HG02884 (cell line): ENCODE measurements at regions not wholly inside any gene's neighbourhood (a gene's known extent, or its start where the extent isn't known, plus 50 kb on each side); places are given as distances from the start of the nearest gene placed in this dataset.

Experiments used
- ATAC-seq: cut with Tn5 transposase; IDR thresholded peaks from one replicate; pipeline ENCODE4 v1.9.1; 2021; ENCODE audit warnings: mild to moderate bottlenecking, moderate library complexity; ENCODE audit not compliant: unreplicated experiment

DNA sequence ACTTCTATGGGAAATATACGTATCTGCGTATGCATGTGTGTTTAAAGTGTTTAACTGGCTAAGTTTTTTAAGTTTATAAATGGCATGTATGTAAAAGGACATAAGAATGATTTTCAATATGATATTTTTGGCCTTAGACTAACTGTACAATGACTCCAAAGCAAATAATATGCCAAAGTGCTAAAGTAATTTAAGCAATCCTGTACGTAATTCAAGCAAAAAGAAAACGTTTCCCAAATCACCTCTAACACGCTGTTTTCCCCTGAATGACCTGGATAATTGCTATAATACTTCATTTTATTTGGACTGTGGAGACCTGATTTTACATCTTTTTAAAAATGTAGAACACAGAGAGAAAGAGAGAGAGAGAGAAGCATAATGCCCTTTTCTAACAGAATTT is 183.0 kb upstream of the HAND2 start:
- no peak for ATAC-seq

DNA sequence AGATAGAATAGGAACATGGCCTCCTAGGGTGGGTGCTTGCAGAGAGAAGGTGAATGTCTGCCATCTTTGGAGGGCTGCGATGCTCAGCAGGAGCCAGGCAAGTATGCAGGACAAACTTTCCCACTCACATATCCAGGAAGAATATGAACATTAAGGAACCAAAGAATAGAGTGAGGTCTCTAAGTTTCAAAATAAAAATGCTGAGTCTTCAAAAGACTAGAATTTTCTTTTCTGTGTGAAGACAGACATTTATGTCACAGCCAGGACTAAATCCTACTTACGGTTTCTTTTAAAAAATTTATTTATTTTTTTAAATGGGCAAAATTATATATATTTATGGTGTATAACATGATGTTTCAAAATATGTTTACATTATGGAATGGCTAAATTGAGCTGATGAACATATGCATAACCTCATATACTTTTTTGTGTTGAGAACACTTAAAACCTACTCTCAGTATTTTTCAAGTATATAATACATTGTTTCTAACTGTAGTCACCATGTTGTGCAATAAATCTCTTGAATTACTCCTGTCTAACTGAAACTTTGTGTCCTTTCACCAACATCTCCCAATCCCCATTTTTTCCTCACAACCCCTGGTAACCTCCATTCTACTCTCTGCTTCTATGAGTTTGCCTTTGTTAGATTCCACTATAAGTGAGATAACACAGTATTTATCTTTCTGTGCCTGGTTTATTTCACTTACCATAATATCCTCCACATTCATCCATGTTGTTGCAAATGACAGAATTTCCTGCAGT is 177.8 kb upstream of the HAND2 start:
- ATAC-seq = no peak

DNA sequence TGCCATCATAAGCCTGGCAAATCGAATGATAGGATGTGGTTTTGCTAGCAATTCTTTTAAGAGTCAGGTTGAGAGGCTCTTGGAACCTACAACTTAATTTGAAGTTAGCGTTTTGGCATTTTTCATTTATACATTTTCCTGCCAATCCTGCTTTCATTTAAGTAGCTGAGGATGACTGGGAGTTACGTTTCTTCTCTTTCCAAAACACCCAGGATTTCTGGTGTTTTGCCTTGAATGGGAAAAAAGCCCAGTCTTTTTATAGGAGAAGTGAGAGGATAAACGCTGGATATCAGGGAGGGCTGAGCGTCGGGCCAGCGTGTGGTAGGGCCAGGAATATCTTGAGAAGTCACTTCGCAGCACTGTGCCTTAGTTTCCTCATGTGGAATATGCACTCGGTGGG is 174.2 kb upstream of the HAND2 start:
- no peak for ATAC-seq

DNA sequence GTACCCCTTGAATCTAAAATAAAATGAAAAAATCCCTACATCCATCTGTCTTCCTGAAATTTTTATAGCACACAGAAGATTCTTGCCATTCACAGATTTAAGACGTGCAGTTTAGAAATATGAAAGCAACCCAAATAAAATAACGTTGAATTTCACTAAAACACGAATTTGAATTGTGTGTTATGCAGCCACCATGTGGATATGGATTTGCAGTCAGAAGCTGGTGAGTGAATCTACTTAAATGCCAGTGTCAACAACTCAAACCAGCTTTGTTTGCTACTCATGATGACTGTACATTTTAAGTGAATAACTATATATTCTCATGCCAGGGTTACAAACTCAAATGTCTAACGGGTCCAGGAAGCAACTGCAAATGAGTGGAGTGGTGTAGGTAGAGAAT is 173.0 kb upstream of the HAND2 start:
- no peak for ATAC-seq

DNA sequence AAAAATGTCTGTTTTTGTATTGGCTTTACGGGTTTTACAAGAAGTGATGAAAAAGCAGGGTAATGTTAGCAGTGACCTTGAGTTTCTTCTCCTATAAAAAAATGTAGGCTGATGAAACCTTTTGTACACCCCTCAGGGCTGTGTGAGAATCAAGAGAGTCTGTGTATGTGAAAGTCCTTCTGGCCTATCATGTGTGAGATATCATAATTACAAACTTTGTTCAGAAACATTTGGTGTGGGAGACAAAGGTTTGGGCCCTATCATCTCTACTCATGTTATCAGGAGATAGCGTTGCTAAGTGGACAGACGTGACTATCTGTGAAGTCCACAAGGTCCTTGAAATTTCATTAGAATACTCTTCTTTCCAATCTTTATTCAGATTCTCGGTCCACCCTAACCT is 170.6 kb upstream of the HAND2 start:
- no peak for ATAC-seq

DNA sequence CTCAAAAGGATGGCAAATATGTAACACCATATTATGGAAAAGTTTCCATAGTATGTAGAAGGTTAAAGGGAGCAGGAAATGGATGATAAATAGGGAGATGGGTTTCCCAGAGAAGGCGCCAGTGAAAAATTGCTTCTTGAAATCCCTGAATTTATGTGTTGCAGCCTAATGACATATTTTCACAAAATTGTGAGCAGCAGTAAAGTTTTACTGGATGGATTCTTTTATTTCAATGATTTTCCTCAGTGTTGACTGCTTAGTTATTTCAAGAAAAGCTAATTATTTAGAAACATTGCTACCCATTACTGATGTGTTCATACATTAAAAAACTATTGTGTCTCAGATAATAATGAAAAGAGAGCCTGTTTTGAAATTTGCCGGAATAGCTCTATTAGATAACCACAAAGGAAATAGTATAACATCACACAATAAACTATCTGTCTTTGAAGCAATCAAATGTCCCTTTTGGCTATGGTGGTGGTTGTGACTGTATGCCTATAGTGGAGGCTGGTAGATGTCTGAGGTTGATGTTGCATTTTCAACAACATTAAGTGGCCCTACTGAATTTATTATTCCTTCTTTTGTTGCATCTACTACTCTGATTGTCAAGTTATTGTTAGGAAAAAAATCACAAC is 169.9 kb upstream of the HAND2 start:
- ATAC-seq = no peak

DNA sequence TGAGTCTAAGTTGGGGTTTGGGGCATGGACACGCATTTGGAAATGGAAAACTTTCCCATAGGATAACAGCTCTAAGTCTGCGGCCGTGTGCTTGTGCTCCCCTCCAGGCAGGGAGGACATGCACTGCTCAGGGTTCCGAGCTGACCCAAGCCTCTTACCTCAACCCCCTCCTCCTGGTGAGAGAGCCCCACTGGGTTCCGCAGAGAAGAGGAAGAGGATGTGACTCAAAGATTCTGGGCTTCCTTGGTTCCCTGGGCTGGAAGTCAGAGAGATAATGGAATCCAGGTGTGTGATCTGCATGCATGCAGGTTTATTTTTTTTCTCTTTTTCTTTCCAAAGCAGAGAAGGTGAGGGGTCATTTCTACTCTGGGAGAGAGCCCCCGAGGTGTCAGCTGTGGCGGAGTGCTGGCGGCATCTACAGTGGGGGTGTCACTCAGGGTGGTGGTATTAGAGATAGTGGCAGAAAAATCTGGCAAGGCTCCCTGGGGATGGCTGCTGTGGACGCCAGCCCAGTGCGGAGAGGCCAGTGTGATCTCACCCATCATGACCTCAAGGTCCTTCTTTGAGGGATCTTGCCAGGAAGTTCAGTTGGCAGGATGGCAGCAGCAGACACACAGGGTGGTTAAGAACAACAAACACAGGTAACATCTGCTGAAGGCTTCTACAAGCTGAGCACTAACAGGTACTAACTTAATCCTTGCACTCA is 168.7 kb upstream of the HAND2 start:
- no peak for ATAC-seq

DNA sequence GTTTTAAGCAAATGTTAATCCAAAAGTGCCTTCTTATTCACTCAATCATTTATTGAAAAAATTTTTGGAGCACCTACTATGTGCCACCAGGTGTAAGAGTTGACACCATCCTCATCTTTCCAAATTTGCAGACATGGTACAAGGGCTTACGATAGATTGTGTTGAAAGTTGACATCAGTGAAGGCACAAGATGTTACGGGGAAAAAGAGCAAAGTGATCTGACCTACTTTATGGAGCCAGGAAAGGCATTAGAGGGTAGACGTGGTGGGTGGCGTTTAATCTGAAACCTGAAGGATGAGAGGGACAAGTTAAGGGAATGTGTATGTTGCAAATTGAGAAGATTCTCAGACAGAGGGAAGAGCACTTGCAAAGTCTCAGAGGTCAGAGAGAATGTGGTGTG is 167.8 kb upstream of the HAND2 start:
- ATAC-seq = no peak

DNA sequence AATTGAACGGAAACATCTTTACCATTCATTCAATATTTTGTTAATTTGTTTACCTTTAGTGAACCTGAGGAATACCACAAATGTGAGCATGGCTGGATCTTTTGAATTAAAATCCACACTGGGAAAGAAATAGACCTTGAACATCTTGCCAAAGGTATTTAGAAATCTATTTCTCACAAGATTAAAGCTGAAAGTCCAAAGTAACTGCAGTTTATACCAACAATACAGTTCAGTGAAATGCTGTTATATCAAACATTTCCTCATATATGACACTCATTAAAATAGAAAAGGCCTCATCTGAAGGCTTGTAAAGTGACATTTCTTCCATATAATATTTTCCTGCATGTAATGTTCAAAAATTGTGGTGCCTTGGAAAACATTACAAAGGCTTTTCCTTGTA is 166.5 kb upstream of the HAND2 start:
- ATAC-seq = no peak

DNA sequence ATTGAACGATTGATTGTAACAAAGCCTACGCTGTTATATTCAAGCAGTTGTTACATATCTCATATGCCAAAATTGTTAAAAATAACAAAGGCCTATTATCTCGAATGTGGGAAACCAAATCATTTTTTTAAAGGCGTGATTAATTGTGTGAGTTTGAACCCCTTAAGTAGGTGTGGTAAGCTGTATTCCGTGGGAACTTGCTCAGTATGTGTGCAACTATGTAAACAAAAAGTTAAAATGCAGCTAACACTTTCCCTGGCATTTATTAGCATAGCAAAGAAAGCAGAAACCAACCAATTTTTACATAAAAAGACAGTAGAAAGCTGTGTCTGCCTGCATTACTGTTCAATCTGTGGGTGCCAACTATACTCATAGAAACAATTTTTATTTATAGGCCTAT is 166.0 kb upstream of the HAND2 start:
- ATAC-seq = no peak

DNA sequence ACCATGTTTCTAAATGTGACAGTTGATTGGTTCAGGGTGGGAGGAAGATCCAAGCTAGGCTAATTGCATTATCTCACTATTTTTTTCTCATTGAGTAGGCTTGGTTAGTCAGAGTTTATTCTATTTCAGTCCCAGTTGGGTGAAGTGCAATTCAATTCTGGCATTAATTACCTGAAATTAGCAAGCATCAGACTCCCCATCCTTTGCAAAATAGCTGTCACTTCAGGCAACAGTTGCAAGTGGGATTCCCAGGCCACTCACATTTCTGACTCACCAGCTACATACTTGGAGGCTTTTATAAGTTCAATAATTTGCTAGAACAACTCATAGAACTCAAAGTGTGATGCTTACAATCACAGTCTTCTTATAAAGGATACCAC is 155.8 kb upstream of the HAND2 start:
- ATAC-seq = no peak

DNA sequence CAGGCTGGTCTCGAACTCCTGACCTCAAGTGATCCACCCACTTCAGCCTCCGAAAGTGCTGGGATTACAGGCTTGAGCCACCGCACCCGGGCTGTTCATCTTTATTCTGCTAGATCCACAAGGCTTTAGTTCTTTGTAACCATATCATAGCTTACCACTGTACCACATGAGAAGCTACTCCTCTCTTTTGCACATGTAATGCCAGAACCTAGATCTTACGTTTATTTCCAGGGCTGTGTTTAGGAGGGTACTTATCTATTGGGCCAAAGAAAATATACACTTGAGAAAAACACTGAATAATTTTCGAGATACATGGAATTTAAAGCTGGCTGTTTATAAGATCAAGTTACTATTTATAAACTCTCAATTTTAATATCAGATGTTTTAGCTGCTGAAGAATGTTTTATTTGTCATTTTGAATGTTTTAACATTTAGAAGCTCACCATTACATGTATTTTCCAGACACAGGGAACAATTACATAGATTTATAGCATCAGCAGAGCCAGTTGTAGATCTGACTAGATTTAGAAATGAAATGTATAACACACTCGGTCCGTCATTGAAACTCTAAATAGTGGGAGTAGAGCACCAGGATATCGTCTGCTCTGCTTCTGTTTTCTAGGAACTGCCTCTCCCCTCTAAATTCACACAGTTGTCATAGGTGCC is 155.3 kb upstream of the HAND2 start:
- ATAC-seq = no peak

DNA sequence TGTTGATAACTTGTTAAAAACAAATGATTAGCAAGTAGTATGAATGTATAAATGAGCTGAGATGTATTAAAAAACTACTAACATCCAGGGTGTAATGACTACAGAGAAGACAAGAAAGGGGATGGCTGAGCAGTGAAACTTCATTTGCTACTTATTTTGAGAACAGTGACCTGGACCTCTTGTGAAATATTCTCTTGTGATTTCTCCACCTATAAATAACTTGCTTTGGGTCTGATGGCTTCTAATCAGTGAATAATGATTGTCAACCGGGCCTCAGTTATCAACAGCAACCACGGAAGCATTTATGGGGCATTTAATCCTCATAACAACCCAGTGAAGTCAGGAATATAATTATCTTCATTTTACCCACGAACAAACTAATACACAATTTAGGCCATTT is 154.2 kb upstream of the HAND2 start:
- no peak for ATAC-seq

DNA sequence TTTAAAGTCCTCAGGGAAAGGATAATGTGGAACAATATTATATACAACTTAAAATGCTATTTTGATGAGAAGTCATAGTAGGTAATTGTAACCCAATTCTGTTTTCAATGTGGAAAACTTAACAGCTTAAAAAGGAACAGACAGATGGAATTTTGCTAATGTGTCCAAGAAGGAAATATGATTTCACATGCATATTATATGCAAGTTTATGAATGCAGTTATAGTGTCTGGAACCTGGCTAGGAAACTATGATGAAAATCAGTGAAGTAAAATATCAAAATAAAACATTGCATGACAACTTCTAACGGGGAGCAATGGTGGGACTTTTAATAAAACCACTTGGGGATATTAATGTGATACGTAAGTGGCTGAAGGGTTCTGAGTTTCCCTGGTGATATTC is 152.6 kb upstream of the HAND2 start:
- no peak for ATAC-seq

DNA sequence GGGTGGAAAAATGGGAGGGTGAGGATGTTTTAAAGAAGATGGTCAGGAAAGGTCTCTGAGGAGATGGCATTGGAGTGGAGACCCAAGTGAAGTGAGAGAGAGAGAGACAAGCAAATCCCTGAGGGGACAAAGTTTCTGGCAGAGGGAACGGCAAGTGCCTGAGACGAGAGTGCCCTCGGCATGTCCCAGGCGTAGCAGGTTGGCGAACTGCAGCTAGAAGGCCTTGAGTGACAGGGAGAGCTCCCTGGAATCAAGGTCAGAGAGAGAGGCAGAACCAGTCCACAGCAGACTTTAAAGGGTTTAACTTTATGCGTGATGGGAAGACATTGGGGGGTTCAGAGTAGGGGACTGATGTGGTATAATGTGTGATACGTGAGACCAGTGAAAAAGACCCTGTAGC is 150.2 kb upstream of the HAND2 start:
- no peak for ATAC-seq

DNA sequence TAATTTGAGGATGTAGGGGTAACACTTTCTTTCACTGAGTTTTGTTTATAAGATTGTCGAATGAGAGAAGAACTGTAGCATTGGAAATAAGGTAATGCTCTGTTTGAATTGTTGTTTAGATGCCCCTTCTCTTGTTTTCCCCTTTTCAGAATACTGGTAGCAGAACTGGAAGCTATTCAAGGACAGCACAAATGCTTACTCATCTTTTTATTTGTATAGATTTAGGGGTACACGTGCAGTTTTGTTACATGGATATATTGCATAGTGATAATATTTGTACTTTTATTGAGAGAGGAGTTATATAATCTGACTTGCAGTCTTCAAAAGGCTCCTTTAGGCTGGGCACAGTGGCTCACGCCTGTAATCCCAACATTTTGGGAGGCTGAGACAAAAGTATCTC is 145.4 kb upstream of the HAND2 start:
- ATAC-seq = no peak

DNA sequence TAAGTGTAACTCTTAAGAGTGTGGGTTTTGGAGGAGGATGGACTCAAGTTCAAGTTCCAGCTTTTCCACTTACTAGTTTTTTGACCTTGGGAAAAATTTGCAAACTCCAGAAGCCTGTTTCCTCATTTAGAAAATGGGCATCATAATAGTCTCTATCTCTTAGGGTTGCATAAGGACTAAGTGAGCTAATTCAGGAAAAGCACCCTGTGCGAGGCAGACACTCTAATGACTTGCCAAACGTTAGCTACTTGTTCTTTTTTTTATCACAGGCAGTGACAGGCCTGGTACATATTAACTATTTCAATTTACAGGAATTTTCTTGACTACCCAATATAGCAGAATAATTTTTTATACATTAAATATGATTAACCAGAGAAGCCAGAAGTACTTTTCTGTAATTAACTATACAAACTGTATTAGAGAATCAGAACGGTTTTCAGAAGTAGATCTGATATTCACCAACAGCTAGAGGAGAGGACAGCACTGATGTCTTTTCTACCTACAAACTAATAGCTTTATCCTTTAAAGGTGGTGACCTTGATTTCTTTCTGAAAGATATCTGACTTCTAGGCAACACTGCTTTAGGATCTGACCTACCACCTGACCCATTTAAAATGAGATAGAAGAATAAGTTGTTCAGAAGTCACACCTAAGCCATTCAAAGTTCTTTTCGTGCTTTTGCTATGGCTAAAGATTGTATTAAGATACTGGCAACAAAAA is 139.6 kb upstream of the HAND2 start:
- no peak for ATAC-seq

DNA sequence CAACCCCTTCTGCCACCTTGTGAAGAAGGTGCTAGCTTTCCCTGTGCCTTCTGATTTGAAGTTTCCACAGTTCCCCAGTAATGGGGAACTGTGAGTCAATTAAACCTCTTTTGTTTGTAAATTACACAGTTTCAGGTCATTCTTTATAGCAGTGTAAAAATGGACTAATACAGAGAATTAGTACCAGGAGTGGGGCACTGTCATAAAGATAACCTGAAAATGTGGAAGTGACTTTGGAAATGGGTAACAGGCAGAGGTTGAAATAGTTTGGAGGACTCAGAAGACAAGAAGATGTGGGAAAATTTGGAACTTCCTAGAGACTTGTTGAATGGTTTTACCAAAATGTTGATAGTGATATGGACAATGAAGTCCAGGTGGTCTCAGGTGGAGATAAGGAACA is 131.0 kb upstream of the HAND2 start:
- ATAC-seq = no peak

DNA sequence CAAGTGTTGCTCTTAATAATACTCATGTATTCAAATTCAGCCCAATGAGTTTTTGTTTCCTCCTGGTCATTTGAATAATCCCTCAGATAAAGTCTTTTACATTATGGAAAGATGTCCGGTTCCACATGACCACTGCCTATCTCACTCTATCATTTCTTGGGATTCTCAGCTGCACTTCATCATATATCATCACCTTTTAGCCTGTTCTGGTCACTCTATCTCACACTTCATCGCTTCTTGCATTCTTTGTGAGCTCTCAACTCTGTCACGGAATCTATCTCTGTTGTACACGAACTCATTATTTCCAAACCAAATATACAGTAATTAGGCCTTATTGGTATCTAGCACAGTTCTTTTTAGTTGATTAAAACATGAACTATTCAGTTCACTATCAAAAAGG is 126.9 kb upstream of the HAND2 start:
- ATAC-seq = no peak

DNA sequence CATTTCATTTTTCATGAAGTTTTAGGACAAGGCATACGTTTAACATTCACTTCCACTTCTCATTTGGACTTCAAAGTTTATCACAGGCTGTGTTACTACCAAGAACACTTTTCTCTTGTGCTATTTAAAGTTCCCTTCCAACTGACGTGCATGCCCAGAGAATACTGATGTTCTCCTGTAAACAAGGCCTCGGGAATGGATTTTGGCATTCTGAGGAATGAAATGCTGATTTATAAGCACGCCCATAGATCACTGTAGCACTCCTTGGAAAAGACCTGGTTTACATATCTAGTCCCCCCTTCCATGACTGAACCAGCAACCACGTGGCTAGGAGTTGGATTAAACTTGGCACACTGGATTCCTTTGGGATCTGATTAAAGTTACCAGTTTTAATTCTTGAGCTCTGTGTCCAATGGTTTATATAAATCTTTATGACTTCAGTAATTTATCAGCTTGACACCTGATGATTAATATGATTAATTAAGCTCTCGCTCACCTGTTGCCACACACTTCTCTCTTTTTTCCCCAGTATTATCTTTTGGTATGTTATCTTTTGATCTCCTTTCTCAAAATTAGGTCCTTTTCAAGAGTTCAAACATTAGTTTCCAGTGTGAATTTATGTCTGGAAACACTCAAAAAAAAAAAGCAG is 122.4 kb upstream of the HAND2 start:
- no peak for ATAC-seq
